ENCODE measurements at regions not wholly inside any gene's neighbourhood (a gene's known extent, or its start where the extent isn't known, plus 50 kb on each side); places are given as distances from the start of the nearest gene placed in this dataset.

DNA sequence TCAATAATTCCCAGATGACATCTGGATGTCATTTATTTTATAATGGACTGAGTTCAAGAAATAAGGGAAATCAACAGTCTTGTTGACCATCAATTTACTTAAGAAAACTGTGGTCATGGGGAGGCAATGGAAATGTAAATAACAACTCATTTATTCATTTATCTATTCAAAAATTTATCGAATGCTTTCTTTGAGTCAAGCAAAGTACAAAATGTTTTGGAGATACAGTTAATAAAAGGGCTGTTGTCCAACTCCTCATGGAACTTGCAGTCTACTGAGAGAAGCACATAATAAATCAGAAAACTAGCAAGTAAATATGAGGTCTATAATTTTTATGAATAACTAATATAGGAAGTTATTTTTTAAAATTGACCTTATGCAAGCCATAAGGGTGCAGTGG lies 65.5 kb upstream of the KITLG start:
- TF ChIP-seq, protein P1, sequence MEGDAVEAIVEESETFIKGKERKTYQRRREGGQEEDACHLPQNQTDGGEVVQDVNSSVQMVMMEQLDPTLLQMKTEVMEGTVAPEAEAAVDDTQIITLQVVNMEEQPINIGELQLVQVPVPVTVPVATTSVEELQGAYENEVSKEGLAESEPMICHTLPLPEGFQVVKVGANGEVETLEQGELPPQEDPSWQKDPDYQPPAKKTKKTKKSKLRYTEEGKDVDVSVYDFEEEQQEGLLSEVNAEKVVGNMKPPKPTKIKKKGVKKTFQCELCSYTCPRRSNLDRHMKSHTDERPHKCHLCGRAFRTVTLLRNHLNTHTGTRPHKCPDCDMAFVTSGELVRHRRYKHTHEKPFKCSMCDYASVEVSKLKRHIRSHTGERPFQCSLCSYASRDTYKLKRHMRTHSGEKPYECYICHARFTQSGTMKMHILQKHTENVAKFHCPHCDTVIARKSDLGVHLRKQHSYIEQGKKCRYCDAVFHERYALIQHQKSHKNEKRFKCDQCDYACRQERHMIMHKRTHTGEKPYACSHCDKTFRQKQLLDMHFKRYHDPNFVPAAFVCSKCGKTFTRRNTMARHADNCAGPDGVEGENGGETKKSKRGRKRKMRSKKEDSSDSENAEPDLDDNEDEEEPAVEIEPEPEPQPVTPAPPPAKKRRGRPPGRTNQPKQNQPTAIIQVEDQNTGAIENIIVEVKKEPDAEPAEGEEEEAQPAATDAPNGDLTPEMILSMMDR (IDR thresholded peaks at IDR 0.05; ENCODE audit: insufficient read depth, low read length, missing control alignments), result no peak
- DNase-seq (ENCODE audit: low read depth, low spot score), result no peak
- H3K4me3 ChIP-seq (ENCODE audit: low read depth, low read length), result no peak overlapping the region
- ChIA-PET POLR2A (no interaction called here), CTCF (no interaction called here)

- CTCF ChIA-PET, result no interaction called here
- TF ChIP-seq, protein P1 (IDR thresholded peaks at IDR 0.05; ENCODE audit: insufficient read depth, low read length, missing control alignments), result no peak
- no peak overlapping the region for H3K4me3 ChIP-seq (ENCODE audit: low read depth, low read length)
- POLR2A ChIA-PET, result no interaction called here
- DNase-seq (ENCODE audit: low read depth, low spot score), result no peak
Observed at GRCh38 chr12:88644946-88645702, 64.9 kb upstream of the KITLG start.

DNA sequence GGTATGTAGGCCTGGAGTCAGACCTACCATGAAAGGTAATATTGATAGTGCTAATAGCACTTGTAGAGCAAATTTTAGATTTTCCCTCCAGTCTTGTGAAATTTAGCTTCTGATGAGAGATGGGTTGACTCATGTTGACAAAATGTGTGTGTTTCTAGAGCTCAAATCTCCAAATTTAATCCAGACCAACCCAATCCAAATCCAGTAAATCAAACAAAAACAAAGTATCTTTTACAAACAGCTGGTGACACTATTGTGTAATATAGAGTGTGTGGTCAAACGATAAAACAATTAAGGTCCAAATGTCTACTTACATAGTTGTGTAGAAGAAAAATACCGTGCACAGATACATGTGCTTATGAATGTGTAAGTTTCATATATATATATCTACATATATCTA lies 63.4 kb upstream of the KITLG start:
- POLR2A ChIA-PET, result no interaction called here
- H3K4me3 ChIP-seq (ENCODE audit: low read depth, low read length), result no peak overlapping the region
- TF ChIP-seq, protein P1 (IDR thresholded peaks at IDR 0.05; ENCODE audit: insufficient read depth, low read length, missing control alignments), result no peak
- no peak for DNase-seq (ENCODE audit: low read depth, low spot score)
- CTCF ChIA-PET, result interaction anchor here (1.5 kb wide), 2 partner anchors 10 to 350 kb away, joined by 4 to 5 read pairs; no protein-coding TSS in a partner anchor

DNA sequence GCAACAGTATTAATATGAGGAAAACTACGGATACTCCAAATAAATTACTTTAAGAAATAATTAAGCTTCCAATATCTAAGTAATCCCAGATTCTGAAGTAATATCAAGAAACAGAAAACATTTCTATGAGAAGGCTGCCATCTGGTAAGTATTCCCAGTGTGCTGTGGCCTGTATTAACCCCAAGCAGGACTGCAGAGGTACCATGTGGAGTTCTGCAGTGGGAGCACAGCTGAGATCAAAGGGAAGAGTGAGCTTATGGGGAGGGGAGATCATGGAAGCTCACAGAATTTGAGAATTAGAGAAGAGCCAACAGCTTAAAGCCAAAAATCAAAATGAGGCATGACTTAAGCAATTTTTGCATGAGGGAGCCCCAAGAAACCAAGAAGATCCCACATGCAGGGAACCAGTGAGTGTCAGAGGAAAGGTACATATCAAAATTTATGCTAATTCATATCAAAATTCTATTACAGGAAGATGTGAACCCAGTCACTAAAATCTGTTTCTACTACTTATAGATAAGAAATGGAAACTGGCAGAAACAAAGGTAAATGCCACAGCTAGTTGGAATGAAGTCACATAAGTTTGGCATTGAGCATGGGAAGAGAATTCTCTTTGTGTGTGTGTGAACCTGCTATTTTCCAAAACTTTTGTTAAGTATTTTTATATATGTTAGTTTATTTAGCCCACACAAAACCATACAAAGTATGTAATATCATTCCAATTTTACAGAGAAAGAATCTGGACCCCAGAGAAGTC lies 62.6 kb upstream of the KITLG start:
- TF ChIP-seq, protein P1 (IDR thresholded peaks at IDR 0.05; ENCODE audit: insufficient read depth, low read length, missing control alignments), result no peak
- ChIA-PET CTCF (interaction anchor here (1.5 kb wide), 2 partner anchors 9 to 351 kb away, joined by 4 to 5 read pairs; no protein-coding TSS in a partner anchor), POLR2A (no interaction called here)
- no peak overlapping the region for H3K4me3 ChIP-seq (ENCODE audit: low read depth, low read length)
- no peak for DNase-seq (ENCODE audit: low read depth, low spot score)

- ChIA-PET POLR2A (interaction anchor here (1.5 kb wide), 1 partner anchor 60 kb away, joined by 5 read pairs; no protein-coding TSS in a partner anchor), CTCF (interaction anchor here (0.6 to 2.9 kb wide), 4 partner anchors 10 to 692 kb away, joined by 3 to 17 read pairs (median 6); no protein-coding TSS in a partner anchor)
- no peak for DNase-seq (ENCODE audit: low read depth, low spot score)
- no peak overlapping the region for H3K4me3 ChIP-seq (ENCODE audit: low read depth, low read length)
- TF ChIP-seq, protein P1 (IDR thresholded peaks at IDR 0.05; ENCODE audit: insufficient read depth, low read length, missing control alignments), result no peak
Observed at GRCh38 chr12:88638966-88639760, 58.9 kb upstream of the KITLG start.
